ENCODE measurements at regions not wholly inside any gene's neighbourhood (a gene's known extent, or its start where the extent isn't known, plus 50 kb on each side); places are given as distances from the start of the nearest gene placed in this dataset.

GRCh38 chr15:62573876-62574275 lies 408.8 kb upstream of the C2CD4B start:
- DNase-seq (ENCODE audit: low read depth in 2 of 2), result no peak

GRCh38 chr15:62578546-62578945 lies 413.5 kb upstream of the C2CD4B start:
- no peak for DNase-seq (ENCODE audit: low read depth in 2 of 2)

- DNase-seq (ENCODE audit: low read depth in 2 of 2), result no peak
These were observed 413.9 kb upstream of the C2CD4B start for GRCh38 chr15:62578960-62579359.

- no peak for DNase-seq (ENCODE audit: low read depth in 2 of 2)
These were observed 414.8 kb upstream of the C2CD4B start for GRCh38 chr15:62579842-62580241.

DNA sequence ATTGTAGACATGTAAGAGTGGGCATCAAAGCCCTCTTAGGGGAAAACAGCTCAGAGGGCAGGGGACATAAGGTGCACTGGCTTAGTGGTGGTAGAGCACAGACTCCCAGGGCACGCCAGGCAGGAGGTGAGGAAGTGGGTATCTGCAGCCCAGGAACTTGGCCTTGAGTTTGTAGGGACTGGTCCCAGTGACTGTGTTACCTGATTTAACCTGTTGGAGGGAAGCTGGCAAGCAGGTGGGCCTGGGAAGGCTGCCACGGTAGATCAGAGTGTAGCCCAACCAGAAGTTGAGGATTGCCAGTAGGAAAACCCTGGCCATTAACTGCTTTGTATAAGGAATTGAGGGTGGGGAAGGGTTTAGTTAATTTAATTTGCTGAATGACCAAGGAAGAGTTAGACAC lies 417.5 kb upstream of the C2CD4B start:
- DNase-seq (ENCODE audit: low read depth in 2 of 2), result no peak

GRCh38 chr15:62584301-62585235 lies 419.5 kb upstream of the C2CD4B start:
- DNase-seq (ENCODE audit: low read depth in 2 of 2), result no peak

- no peak for DNase-seq (ENCODE audit: low read depth in 2 of 2)
These were observed 424.0 kb upstream of the C2CD4B start for GRCh38 chr15:62588938-62589670.

GRCh38 chr15:62591842-62592838 lies 427.1 kb upstream of the C2CD4B start:
- no peak for DNase-seq (ENCODE audit: low read depth in 2 of 2)

DNA sequence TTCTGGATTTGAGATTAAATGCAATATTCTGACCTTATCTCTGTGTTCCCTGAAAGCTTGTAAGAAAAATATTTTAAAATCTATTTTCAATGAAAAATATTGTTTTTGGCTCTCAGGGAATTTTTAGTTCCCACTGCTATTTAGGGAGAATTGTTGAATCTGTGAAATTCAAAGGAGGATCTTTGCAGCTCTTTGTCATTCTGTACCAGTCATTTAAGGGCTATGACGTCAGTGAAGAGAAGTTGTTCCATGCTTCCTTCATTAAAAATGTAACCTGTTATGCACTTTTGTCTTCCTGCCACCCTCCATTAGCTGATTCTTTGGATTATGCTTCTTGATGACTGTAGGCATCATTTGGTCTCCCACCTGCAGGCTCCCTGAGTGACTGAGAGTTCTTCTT lies 427.8 kb upstream of the C2CD4B start:
- no peak for DNase-seq (ENCODE audit: low read depth in 2 of 2)

DNA sequence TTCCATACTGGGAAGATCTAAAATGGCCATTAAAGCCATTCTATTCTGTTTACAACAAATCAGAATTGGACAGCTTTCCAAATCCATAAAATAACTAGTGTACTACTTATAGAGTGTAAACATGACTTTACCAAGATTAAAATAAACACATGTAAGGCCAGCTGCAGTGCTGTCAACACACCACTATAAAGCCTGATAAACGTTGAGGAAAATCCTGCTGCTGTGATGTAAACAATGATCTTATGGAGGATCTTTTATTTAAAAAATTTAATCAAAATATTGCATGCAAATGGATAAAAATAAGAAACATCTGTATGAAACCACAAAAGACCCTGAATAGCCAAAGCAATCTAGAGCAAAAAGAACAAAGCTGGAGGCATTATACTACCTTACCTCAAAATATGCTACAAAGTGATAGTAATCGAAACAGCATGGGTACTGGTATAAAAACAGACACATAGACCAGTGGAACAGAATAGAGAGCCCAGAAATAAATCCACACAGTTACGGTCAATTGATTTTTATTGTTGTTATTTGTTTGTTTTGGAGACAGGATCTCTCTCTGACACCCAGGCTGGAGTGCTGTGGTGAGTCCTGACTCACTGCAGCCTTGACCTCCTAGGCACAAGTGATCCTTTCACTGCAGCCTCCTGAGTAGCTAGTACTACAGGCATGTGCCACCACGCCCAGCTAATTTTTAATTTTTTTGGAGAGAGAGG lies 428.8 kb upstream of the C2CD4B start:
- DNase-seq (ENCODE audit: low read depth in 2 of 2), result no peak

DNA sequence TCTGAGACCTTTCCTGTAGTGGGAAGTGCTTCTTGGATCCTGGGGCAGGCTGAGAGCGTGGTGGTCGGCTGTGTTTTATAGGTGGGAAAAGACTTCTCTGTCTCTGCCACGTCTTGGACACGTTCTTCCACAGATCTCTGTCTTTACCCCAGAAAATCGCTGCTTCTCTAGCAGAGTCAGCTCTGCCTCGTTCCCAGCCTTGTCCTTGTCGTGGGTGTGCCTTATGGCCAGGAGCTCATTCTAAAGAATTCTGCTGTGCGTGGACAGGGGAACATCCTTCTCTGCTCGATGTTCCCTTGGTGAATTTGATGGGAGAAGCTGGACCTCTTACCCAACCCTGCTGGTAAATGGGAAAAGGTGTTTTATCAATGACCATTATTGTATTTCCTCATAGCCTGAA lies 433.1 kb upstream of the C2CD4B start:
- DNase-seq (ENCODE audit: low read depth in 2 of 2), result no peak

- DNase-seq (ENCODE audit: low read depth in 2 of 2), result no peak
These were observed 435.0 kb upstream of the C2CD4B start for GRCh38 chr15:62599791-62600777.

DNA sequence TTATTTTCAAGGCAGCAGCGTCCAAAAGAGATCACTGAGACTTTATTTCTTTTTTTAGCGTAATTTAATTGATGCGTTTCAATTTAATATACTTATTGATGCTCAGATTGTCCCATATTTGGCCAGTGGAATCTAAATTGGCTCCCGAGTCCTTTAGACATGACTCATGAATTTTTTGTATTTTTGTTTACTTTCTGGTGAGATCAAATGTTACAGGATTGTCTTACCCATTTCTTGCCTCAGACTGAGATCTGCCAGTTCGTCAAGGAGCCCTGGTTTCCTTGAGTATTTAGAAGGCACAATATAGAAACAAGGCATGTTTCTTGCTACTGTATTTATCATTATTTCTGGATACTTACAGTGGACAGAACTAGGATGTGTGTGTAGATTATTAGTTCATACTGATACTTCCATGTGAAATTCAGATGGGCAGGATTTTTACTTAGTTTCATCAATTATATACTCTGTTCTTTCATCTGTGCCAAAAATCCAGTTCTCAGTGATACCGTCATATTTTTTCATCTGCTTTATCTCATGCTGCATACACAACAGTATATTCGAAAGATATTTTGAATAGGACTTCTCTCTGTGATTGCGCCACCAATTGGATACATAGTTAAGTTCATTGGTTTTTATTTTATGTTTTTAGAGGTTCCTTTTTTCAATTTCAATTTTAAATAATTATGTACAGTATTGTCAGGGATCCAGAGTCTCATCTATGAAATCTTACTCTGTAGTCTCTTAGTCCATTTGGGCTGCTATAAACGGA lies 436.9 kb upstream of the C2CD4B start:
- DNase-seq (ENCODE audit: low read depth in 2 of 2), result no peak

- no peak for DNase-seq (ENCODE audit: low read depth in 2 of 2)
These were observed 438.7 kb upstream of the C2CD4B start for GRCh38 chr15:62603742-62604141.

GRCh38 chr15:62605282-62605681 lies 437.3 kb upstream of the TPM1 start:
- DNase-seq (ENCODE audit: low read depth in 2 of 2), result no peak

DNA sequence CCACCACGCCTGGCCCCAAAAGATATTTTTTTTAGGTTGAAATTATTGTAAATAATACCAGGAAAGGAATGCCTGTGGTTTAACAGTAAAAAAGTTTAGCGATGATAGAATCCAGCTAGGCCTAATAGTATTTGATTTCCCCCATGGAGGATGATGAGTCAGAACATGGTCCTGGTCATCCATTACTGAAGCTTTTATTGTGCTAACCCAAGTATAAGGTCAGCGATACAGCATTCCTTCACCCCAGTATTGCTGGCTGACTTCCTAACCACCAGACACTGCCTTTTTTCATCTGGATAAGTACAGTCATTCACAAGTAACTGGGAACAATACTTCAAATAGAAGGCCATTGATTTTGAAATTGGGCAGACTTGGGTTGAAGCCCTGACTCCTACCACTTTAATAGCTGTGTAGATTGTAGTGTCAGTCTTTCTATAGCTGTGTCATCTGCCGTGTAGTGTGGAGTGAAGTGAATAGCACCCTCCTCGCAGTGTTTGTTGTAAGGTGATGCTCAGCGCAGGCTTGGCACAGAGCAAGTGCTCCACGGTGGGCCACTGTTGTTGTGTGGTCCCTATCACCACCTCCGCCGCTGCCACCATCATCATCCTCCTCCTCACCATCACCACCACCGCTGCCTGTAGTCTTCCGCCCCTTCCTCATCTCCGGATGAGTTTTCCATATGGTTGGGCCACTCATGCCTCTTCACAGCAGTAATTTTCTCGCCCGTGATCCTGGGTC lies 436.0 kb upstream of the TPM1 start:
- DNase-seq (ENCODE audit: low read depth in 2 of 2), result no peak

DNA sequence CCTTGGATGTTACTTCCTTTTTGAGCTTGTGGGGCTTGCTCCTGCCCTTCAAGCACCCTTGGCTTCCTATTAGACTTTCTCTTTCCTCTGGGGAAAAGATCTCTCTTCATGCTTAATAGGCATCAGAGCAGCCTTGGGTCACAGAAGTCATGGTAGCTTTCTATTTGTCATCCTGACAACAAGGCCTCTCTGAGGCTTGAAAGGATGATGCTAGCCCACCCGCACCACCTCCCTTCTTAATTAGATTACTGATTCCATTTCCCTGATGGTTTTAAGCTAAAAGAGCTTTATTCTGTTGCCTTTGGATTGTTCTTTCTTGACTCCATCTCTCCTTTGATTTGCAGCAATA lies 435.5 kb upstream of the TPM1 start:
- DNase-seq (ENCODE audit: low read depth in 2 of 2), result no peak

- DNase-seq (ENCODE audit: low read depth in 2 of 2), result no peak
These were observed 434.9 kb upstream of the TPM1 start for GRCh38 chr15:62607643-62608042.

- DNase-seq (ENCODE audit: low read depth in 2 of 2), result no peak
These were observed 434.2 kb upstream of the TPM1 start for GRCh38 chr15:62608369-62608768.

Data from stimulated activated CD8-positive, alpha-beta memory T cell treated with anti-CD3 and anti-CD28 coated beads, Interleukin-15, amount 100 ng/mL, for 4 hours (primary cell).